Breast epithelium (tissue), 3 donors: ENCODE measurements at regions not wholly inside any gene's neighbourhood (a gene's known extent, or its start where the extent isn't known, plus 50 kb on each side); places are given as distances from the start of the nearest gene placed in this dataset.

Experiments used
- CTCF ChIP-seq, 3 donors: fragments of 450-650 bp; IDR thresholded peaks; one replicate each; pipeline ENCODE4 v1.5.1; 2016 to 2017; ENCODE audit warnings: antibody characterized with exemption in 3 of 3, mild to moderate bottlenecking in 3 of 3, moderate library complexity in 3 of 3
- POLR2A ChIP-seq: fragments of 450-650 bp; IDR thresholded peaks from one replicate; pipeline ENCODE4 v1.6.1; 2016; ENCODE audit warnings: antibody characterized with exemption, mild to moderate bottlenecking, moderate library complexity
- POLR2AphosphoS5 ChIP-seq, 3 donors: sonication (generic); formaldehyde crosslinking; IDR thresholded peaks; one replicate each; pipeline ENCODE4 v1.6.1; 2017; ENCODE audit warnings: antibody characterized with exemption in 3 of 3

GRCh38 chr18:67281746-67282145, 234.8 kb downstream of the DSEL start:
- no peak for TF ChIP-seq CTCF (IDR thresholded peaks at IDR 0.05)
- TF ChIP-seq POLR2A: no peak
- no peak for TF ChIP-seq POLR2AphosphoS5 (IDR thresholded peaks at IDR 0.05)
